ENCODE measurements at regions not wholly inside any gene's neighbourhood (a gene's known extent, or its start where the extent isn't known, plus 50 kb on each side); places are given as distances from the start of the nearest gene placed in this dataset.

GRCh38 chr6:119506631-119507174, 157.1 kb upstream of the MAN1A1 start:
- TF ChIP-seq YY1 (tag by site-specific recombination; IDR thresholded peaks at IDR 0.05) (no peak), ZNF274 (IDR thresholded peaks at IDR 0.05; ENCODE audit: low read length) (no peak), ZNF274 (tag by site-specific recombination; IDR thresholded peaks at IDR 0.05; ENCODE audit: borderline replicate concordance) (no peak), AEBP2 (tag by site-specific recombination; IDR thresholded peaks at IDR 0.05; ENCODE audit: borderline replicate concordance) (no peak), IKZF3 (tag by site-specific recombination; IDR thresholded peaks at IDR 0.05) (no peak), ZNF776 (tag by site-specific recombination; IDR thresholded peaks at IDR 0.05; ENCODE audit: borderline replicate concordance) (no peak), CTCF (tag by site-specific recombination; IDR thresholded peaks at IDR 0.05) (no peak), ZNF785 (tag by site-specific recombination; IDR thresholded peaks at IDR 0.05) (no peak)

Measured in HEK293 (cell line).